SK-N-SH treated with all-trans-retinoic acid at 6 μM for 48 hours (cell line): ENCODE measurements at regions not wholly inside any gene's neighbourhood (a gene's known extent, or its start where the extent isn't known, plus 50 kb on each side); places are given as distances from the start of the nearest gene placed in this dataset.

Source experiments
- ARNTL ChIP-seq: fragments of 450-650 bp; formaldehyde crosslinking; IDR thresholded peaks from 2 replicates; pipeline ENCODE4 v1.5.0; 2020; ENCODE audit warnings: low read depth, mild to moderate bottlenecking, moderate library complexity, borderline replicate concordance
- BACH2 ChIP-seq: fragments of 250-450 bp; sonication (Bioruptor Pico); IDR thresholded peaks from 2 replicates; pipeline ENCODE4 v1.9.0; 2021; ENCODE audit warnings: mild to moderate bottlenecking, borderline replicate concordance
- ISL1 ChIP-seq: fragments of 250-450 bp; sonication (Bioruptor Pico); IDR thresholded peaks from 2 replicates; pipeline ENCODE4 v2.1.2; 2022; ENCODE audit warnings: mild to moderate bottlenecking, moderate library complexity
- OSR1 ChIP-seq: fragments of 250-450 bp; sonication (Bioruptor Pico); IDR thresholded peaks from 2 replicates; pipeline ENCODE4 v1.8.0; 2022; ENCODE audit warnings: moderate library complexity, mild to moderate bottlenecking, inconsistent platforms
- PPARA ChIP-seq: fragments of 250-450 bp; sonication (Bioruptor Pico); IDR thresholded peaks from 2 replicates; pipeline ENCODE4 v1.5.0; 2020; ENCODE audit warnings: mild to moderate bottlenecking, borderline replicate concordance
- SNAI2 ChIP-seq: fragments of 250-450 bp; sonication (Bioruptor Pico); IDR thresholded peaks from 2 replicates; pipeline ENCODE4 v1.5.0; 2020; ENCODE audit warnings: mild to moderate bottlenecking, moderate library complexity
- TCF4 ChIP-seq: fragments of 250-450 bp; sonication (Bioruptor Pico); IDR thresholded peaks from 2 replicates; pipeline ENCODE4 v1.8.0; 2021; ENCODE audit warnings: mild to moderate bottlenecking, moderate library complexity, borderline replicate concordance
- TOX ChIP-seq: fragments of 250-450 bp; sonication (Bioruptor Pico); IDR thresholded peaks from 2 replicates; pipeline ENCODE4 v1.8.0; 2021; ENCODE audit warnings: mild to moderate bottlenecking, moderate library complexity, borderline replicate concordance
- ZC3H10 ChIP-seq: fragments of 250-450 bp; sonication (Bioruptor Pico); IDR thresholded peaks from 2 replicates; pipeline ENCODE4 v1.5.1; 2021; ENCODE audit warnings: mild to moderate bottlenecking, moderate library complexity
- ZFP3 ChIP-seq: fragments of 250-450 bp; sonication (Bioruptor Pico); IDR thresholded peaks from 2 replicates; pipeline ENCODE4 v1.5.0; 2020; ENCODE audit warnings: mild to moderate bottlenecking, moderate library complexity
- ZFP30 ChIP-seq: fragments of 450-650 bp; formaldehyde crosslinking; IDR thresholded peaks from 2 replicates; pipeline ENCODE4 v1.5.0; 2022; ENCODE audit warnings: mild to moderate bottlenecking, moderate library complexity
- TF ChIP-seq, protein P1 (sequence below): fragments of 250-450 bp; sonication (Bioruptor Pico); IDR thresholded peaks from 2 replicates; pipeline ENCODE4 v1.5.0; 2020; ENCODE audit warnings: mild to moderate bottlenecking, moderate library complexity
- TF ChIP-seq, protein P2 (sequence below): fragments of 250-450 bp; sonication (Bioruptor Pico); IDR thresholded peaks from 2 replicates; pipeline ENCODE4 v1.8.0; 2020; ENCODE audit warnings: mild to moderate bottlenecking, moderate library complexity, borderline replicate concordance
- TF ChIP-seq, protein P3 (sequence below): fragments of 250-450 bp; sonication (Bioruptor Pico); IDR thresholded peaks from 2 replicates; pipeline ENCODE4 v1.5.1; 2020; ENCODE audit warnings: low read depth, mild to moderate bottlenecking, moderate library complexity

DNA sequence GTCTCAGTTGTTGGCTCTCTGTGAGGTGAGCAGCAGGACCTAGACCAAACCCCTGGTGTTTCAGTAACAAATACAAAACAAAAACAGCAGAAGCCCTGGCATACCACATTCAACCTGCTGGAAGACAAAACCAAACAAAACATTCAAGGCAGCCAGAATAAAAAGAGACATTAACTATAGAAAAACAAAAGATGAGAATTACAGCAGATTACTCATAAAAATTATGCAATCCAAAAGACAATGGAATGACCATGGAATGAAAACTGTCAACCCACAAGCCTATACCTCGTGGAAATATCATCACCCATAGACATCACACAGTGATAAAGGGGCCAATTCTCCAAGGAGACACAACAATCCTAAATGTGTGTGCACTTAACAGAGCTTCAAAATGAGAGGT lies 106.0 kb upstream of the IQSEC1 start:
- TF ChIP-seq ZFP30 (CRISPR knock-in tag): no peak
- no peak for TF ChIP-seq SNAI2
- TF ChIP-seq, protein P1, sequence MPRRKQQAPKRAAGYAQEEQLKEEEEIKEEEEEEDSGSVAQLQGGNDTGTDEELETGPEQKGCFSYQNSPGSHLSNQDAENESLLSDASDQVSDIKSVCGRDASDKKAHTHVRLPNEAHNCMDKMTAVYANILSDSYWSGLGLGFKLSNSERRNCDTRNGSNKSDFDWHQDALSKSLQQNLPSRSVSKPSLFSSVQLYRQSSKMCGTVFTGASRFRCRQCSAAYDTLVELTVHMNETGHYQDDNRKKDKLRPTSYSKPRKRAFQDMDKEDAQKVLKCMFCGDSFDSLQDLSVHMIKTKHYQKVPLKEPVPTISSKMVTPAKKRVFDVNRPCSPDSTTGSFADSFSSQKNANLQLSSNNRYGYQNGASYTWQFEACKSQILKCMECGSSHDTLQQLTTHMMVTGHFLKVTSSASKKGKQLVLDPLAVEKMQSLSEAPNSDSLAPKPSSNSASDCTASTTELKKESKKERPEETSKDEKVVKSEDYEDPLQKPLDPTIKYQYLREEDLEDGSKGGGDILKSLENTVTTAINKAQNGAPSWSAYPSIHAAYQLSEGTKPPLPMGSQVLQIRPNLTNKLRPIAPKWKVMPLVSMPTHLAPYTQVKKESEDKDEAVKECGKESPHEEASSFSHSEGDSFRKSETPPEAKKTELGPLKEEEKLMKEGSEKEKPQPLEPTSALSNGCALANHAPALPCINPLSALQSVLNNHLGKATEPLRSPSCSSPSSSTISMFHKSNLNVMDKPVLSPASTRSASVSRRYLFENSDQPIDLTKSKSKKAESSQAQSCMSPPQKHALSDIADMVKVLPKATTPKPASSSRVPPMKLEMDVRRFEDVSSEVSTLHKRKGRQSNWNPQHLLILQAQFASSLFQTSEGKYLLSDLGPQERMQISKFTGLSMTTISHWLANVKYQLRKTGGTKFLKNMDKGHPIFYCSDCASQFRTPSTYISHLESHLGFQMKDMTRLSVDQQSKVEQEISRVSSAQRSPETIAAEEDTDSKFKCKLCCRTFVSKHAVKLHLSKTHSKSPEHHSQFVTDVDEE: no peak
- TF ChIP-seq TCF4: no peak
- no peak for TF ChIP-seq BACH2 (CRISPR knock-in tag)
- TF ChIP-seq ZFP3 (CRISPR knock-in tag): no peak
- TF ChIP-seq, protein P2, sequence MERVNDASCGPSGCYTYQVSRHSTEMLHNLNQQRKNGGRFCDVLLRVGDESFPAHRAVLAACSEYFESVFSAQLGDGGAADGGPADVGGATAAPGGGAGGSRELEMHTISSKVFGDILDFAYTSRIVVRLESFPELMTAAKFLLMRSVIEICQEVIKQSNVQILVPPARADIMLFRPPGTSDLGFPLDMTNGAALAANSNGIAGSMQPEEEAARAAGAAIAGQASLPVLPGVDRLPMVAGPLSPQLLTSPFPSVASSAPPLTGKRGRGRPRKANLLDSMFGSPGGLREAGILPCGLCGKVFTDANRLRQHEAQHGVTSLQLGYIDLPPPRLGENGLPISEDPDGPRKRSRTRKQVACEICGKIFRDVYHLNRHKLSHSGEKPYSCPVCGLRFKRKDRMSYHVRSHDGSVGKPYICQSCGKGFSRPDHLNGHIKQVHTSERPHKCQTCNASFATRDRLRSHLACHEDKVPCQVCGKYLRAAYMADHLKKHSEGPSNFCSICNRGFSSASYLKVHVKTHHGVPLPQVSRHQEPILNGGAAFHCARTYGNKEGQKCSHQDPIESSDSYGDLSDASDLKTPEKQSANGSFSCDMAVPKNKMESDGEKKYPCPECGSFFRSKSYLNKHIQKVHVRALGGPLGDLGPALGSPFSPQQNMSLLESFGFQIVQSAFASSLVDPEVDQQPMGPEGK (CRISPR knock-in tag): no peak
- no peak for TF ChIP-seq PPARA (CRISPR knock-in tag)
- TF ChIP-seq, protein P3, sequence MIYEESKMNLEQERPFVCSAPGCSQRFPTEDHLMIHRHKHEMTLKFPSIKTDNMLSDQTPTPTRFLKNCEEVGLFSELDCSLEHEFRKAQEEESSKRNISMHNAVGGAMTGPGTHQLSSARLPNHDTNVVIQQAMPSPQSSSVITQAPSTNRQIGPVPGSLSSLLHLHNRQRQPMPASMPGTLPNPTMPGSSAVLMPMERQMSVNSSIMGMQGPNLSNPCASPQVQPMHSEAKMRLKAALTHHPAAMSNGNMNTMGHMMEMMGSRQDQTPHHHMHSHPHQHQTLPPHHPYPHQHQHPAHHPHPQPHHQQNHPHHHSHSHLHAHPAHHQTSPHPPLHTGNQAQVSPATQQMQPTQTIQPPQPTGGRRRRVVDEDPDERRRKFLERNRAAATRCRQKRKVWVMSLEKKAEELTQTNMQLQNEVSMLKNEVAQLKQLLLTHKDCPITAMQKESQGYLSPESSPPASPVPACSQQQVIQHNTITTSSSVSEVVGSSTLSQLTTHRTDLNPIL (CRISPR knock-in tag): no peak
- no peak for TF ChIP-seq ARNTL (CRISPR knock-in tag)
- no peak for TF ChIP-seq TOX (CRISPR knock-in tag)
- TF ChIP-seq ZC3H10: no peak
- no peak for TF ChIP-seq ISL1 (CRISPR knock-in tag)
- no peak for TF ChIP-seq OSR1 (CRISPR knock-in tag)
